Glomerular visceral epithelial cell (primary cell): ENCODE measurements at regions not wholly inside any gene's neighbourhood (a gene's known extent, or its start where the extent isn't known, plus 50 kb on each side); places are given as distances from the start of the nearest gene placed in this dataset.

Experiments
- DNase-seq: peaks from one replicate; pipeline ENCODE4 v3.0.0-alpha.2; 2016; ENCODE audit errors: extremely low spot score

- DNase-seq = no peak
These were observed 435.5 kb downstream of the DTHD1 start for GRCh38 chr4:36716874-36717273.

GRCh38 chr4:36719425-36719824 is 438.0 kb downstream of the DTHD1 start:
- DNase-seq = no peak

GRCh38 chr4:36722986-36723385 is 441.6 kb downstream of the DTHD1 start:
- DNase-seq = no peak

- no peak for DNase-seq
These were observed 452.9 kb downstream of the DTHD1 start for GRCh38 chr4:36734334-36734733.

- no peak for DNase-seq
These were observed 456.3 kb downstream of the DTHD1 start for GRCh38 chr4:36737691-36738090.

- DNase-seq = no peak
These were observed 459.4 kb downstream of the DTHD1 start for GRCh38 chr4:36740796-36741310.

GRCh38 chr4:36747277-36748129 is 466.1 kb downstream of the DTHD1 start:
- no peak for DNase-seq

GRCh38 chr4:36753048-36753447 is 471.6 kb downstream of the DTHD1 start:
- DNase-seq = no peak

GRCh38 chr4:36757580-36758311 is 476.3 kb downstream of the DTHD1 start:
- no peak for DNase-seq

GRCh38 chr4:36758312-36759178 is 477.1 kb downstream of the DTHD1 start:
- no peak for DNase-seq

GRCh38 chr4:36761607-36762006 is 480.2 kb downstream of the DTHD1 start:
- no peak for DNase-seq

- no peak for DNase-seq
These were observed 480.7 kb upstream of the NWD2 start for GRCh38 chr4:36763814-36764213.

GRCh38 chr4:36767596-36767995 is 476.9 kb upstream of the NWD2 start:
- no peak for DNase-seq

- no peak for DNase-seq
These were observed 473.0 kb upstream of the NWD2 start for GRCh38 chr4:36771411-36772153.

GRCh38 chr4:36772154-36772516 is 472.4 kb upstream of the NWD2 start:
- no peak for DNase-seq

GRCh38 chr4:36773467-36773866 is 471.1 kb upstream of the NWD2 start:
- no peak for DNase-seq

GRCh38 chr4:36775544-36775943 is 469.0 kb upstream of the NWD2 start:
- no peak for DNase-seq

- no peak for DNase-seq
These were observed 464.9 kb upstream of the NWD2 start for GRCh38 chr4:36779601-36780000.

GRCh38 chr4:36785973-36786372 is 458.6 kb upstream of the NWD2 start:
- DNase-seq = no peak

- DNase-seq = no peak
These were observed 458.0 kb upstream of the NWD2 start for GRCh38 chr4:36786519-36786918.

- DNase-seq = no peak
These were observed 449.8 kb upstream of the NWD2 start for GRCh38 chr4:36794716-36795115.
